Ishikawa (cell line): ENCODE measurements at regions not wholly inside any gene's neighbourhood (a gene's known extent, or its start where the extent isn't known, plus 50 kb on each side); places are given as distances from the start of the nearest gene placed in this dataset.

Source experiments
- CEBPB ChIP-seq: IDR thresholded peaks from 2 replicates; pipeline ENCODE4 v1.6.1; 2012
- CREB1 ChIP-seq: IDR thresholded peaks from 2 replicates; pipeline ENCODE4 v1.6.1; 2012; ENCODE audit warnings: low read depth
- EGR1 ChIP-seq: IDR thresholded peaks from 2 replicates; pipeline ENCODE4 v1.6.1; 2012
- EP300 ChIP-seq: IDR thresholded peaks from 2 replicates; pipeline ENCODE4 v1.6.1; 2012; ENCODE audit warnings: borderline replicate concordance
- FOXM1 ChIP-seq: IDR thresholded peaks from 2 replicates; pipeline ENCODE4 v1.6.1; 2012; ENCODE audit warnings: low read depth, borderline replicate concordance
- MAX ChIP-seq: IDR thresholded peaks from 2 replicates; pipeline ENCODE4 v1.6.1; 2012
- NFIC ChIP-seq: IDR thresholded peaks from 2 replicates; pipeline ENCODE4 v1.6.1; 2012
- RAD21 ChIP-seq: IDR thresholded peaks from 2 replicates; pipeline ENCODE4 v1.6.1; 2012; ENCODE audit warnings: low read depth
- TAF1 ChIP-seq: IDR thresholded peaks from 2 replicates; pipeline ENCODE4 v1.6.1; 2012; ENCODE audit warnings: low read depth, mild to moderate bottlenecking
- TCF12 ChIP-seq: IDR thresholded peaks from 2 replicates; pipeline ENCODE4 v1.6.1; 2012; ENCODE audit warnings: low read depth
- TEAD4 ChIP-seq: IDR thresholded peaks from 2 replicates; pipeline ENCODE4 v1.6.1; 2012
- USF1 ChIP-seq: IDR thresholded peaks from 2 replicates; pipeline ENCODE4 v1.6.1; 2012
- YY1 ChIP-seq: IDR thresholded peaks from 2 replicates; pipeline ENCODE4 v1.6.1; 2012; ENCODE audit warnings: low read depth
- ZBTB7A ChIP-seq: IDR thresholded peaks from 2 replicates; pipeline ENCODE4 v1.6.1; 2012; ENCODE audit warnings: low read depth
- TF ChIP-seq, protein P1 (sequence below): IDR thresholded peaks from 2 replicates; pipeline ENCODE4 v1.6.1; 2012; ENCODE audit warnings: low read depth, mild to moderate bottlenecking

GRCh38 chr2:5176764-5177163, 515.4 kb upstream of the SOX11 start:
- no peak for TF ChIP-seq EP300
- TF ChIP-seq TAF1: no peak
- TF ChIP-seq, protein P1, sequence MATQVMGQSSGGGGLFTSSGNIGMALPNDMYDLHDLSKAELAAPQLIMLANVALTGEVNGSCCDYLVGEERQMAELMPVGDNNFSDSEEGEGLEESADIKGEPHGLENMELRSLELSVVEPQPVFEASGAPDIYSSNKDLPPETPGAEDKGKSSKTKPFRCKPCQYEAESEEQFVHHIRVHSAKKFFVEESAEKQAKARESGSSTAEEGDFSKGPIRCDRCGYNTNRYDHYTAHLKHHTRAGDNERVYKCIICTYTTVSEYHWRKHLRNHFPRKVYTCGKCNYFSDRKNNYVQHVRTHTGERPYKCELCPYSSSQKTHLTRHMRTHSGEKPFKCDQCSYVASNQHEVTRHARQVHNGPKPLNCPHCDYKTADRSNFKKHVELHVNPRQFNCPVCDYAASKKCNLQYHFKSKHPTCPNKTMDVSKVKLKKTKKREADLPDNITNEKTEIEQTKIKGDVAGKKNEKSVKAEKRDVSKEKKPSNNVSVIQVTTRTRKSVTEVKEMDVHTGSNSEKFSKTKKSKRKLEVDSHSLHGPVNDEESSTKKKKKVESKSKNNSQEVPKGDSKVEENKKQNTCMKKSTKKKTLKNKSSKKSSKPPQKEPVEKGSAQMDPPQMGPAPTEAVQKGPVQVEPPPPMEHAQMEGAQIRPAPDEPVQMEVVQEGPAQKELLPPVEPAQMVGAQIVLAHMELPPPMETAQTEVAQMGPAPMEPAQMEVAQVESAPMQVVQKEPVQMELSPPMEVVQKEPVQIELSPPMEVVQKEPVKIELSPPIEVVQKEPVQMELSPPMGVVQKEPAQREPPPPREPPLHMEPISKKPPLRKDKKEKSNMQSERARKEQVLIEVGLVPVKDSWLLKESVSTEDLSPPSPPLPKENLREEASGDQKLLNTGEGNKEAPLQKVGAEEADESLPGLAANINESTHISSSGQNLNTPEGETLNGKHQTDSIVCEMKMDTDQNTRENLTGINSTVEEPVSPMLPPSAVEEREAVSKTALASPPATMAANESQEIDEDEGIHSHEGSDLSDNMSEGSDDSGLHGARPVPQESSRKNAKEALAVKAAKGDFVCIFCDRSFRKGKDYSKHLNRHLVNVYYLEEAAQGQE: no peak
- TF ChIP-seq CREB1: no peak
- no peak for TF ChIP-seq MAX
- no peak for TF ChIP-seq CEBPB
- no peak for TF ChIP-seq RAD21
- TF ChIP-seq ZBTB7A: no peak
- TF ChIP-seq TEAD4: no peak
- TF ChIP-seq FOXM1: no peak
- TF ChIP-seq USF1: no peak
- no peak for TF ChIP-seq NFIC
- TF ChIP-seq TCF12: no peak
- TF ChIP-seq YY1: no peak
- no peak for TF ChIP-seq EGR1

GRCh38 chr2:5183031-5183430, 509.2 kb upstream of the SOX11 start:
- TF ChIP-seq TAF1: no peak
- no peak for TF ChIP-seq MAX
- TF ChIP-seq YY1: no peak
- TF ChIP-seq EGR1: no peak
- no peak for TF ChIP-seq NFIC
- no peak for TF ChIP-seq TCF12
- TF ChIP-seq USF1: no peak
- no peak for TF ChIP-seq TEAD4
- TF ChIP-seq FOXM1: no peak
- TF ChIP-seq CREB1: no peak
- no peak for TF ChIP-seq CEBPB

- TF ChIP-seq RAD21 (no peak), NFIC (no peak), EGR1 (no peak), TEAD4 (no peak), MAX (no peak), CREB1 (no peak), TAF1 (no peak), TCF12 (no peak), EP300 (no peak), YY1 (no peak)
- TF ChIP-seq, protein P1: no peak
Measured at GRCh38 chr2:5187283-5187682, 504.9 kb upstream of the SOX11 start.

- TF ChIP-seq TCF12: no peak
- TF ChIP-seq USF1: no peak
- TF ChIP-seq MAX: no peak
Measured at GRCh38 chr2:5188636-5189035, 503.5 kb upstream of the SOX11 start.

GRCh38 chr2:5190023-5190422, 502.2 kb upstream of the SOX11 start:
- no peak for TF ChIP-seq NFIC
- no peak for TF ChIP-seq USF1
- TF ChIP-seq, protein P1: no peak
- TF ChIP-seq CEBPB: no peak
- no peak for TF ChIP-seq TCF12
- no peak for TF ChIP-seq TEAD4
- no peak for TF ChIP-seq MAX
- TF ChIP-seq ZBTB7A: no peak
